ENCODE measurements at regions not wholly inside any gene's neighbourhood (a gene's known extent, or its start where the extent isn't known, plus 50 kb on each side); places are given as distances from the start of the nearest gene placed in this dataset.

- 83 to 88% methylated on average over 7 of the region's 7 CpGs for WGBS, 2 donors
These were observed 221.2 kb upstream of the ANKH start for GRCh38 chr5:15092801-15093200.

GRCh38 chr5:15085671-15086070, 214.1 kb upstream of the ANKH start:
- 84 to 85% methylated on average over 2 of the region's 2 CpGs for WGBS, 2 donors
- Histone ChIP-seq H3K4me3 (no peak overlapping the region), H3K4me1 (no peaks in the 10 kb centered on the region), H3K9me3 (no peaks in the 10 kb centered on the region), H3K27me3 (no peaks in the 10 kb centered on the region), H3K27ac (no peak overlapping the region), H3K36me3 (no peaks in the 10 kb centered on the region)
- intact Hi-C loops (cut with DNase I): no loop called here
- TF ChIP-seq EP300 (IDR thresholded peaks at IDR 0.05) (no peak), POLR2A (IDR thresholded peaks at IDR 0.05) (no peak), CTCF (IDR thresholded peaks at IDR 0.05) (no peak), POLR2AphosphoS5 (IDR thresholded peaks at IDR 0.05) (no peak)
- no peak for DNase-seq

More at GRCh38 chr5:15092801-15093200, 221.2 kb upstream of the ANKH start:
- H3K27ac ChIP-seq: no peak overlapping the region
- DNase-seq: no peak
- H3K27me3 ChIP-seq: no peaks in the 10 kb centered on the region
- TF ChIP-seq POLR2AphosphoS5 (IDR thresholded peaks at IDR 0.05): no peak
- TF ChIP-seq CTCF (IDR thresholded peaks at IDR 0.05): no peak
- no peak for TF ChIP-seq EP300 (IDR thresholded peaks at IDR 0.05)
- no peak for TF ChIP-seq POLR2A (IDR thresholded peaks at IDR 0.05)
- H3K4me3 ChIP-seq: no peak overlapping the region
- intact Hi-C loops (cut with DNase I): no loop called here
- H3K4me1 ChIP-seq: no peaks in the 10 kb centered on the region
- H3K9me3 ChIP-seq: peaks cover 0 to under 1% (median 0%) of the 10 kb centered on the region in 4 donors
- no peaks in the 10 kb centered on the region for H3K36me3 ChIP-seq

- no peak for TF ChIP-seq EP300 (IDR thresholded peaks at IDR 0.05)
- no peak for TF ChIP-seq POLR2AphosphoS5 (IDR thresholded peaks at IDR 0.05)
- no peak for TF ChIP-seq CTCF (IDR thresholded peaks at IDR 0.05)
- no peak for TF ChIP-seq POLR2A (IDR thresholded peaks at IDR 0.05)
- no peaks in the 10 kb centered on the region for H3K36me3 ChIP-seq
- H3K27me3 ChIP-seq: no peaks in the 10 kb centered on the region
- H3K4me3 ChIP-seq: no peak overlapping the region
- no peak overlapping the region for H3K27ac ChIP-seq
- H3K9me3 ChIP-seq: no peaks in the 10 kb centered on the region
- no peak for DNase-seq
- 62 to 72% methylated on average over 4 of the region's 4 CpGs for WGBS, 2 donors
- H3K4me1 ChIP-seq: peaks cover 0 to 6% (median 0%) of the 10 kb centered on the region in 4 donors
- intact Hi-C loops (cut with DNase I): no loop called here
These were observed 210.5 kb upstream of the ANKH start for GRCh38 chr5:15082096-15082495.

GRCh38 chr5:15080219-15080618, 208.6 kb upstream of the ANKH start:
- no peaks in the 10 kb centered on the region for H3K36me3 ChIP-seq
- no peak for DNase-seq
- H3K27me3 ChIP-seq: no peaks in the 10 kb centered on the region
- peaks cover 0 to 6% (median 0%) of the 10 kb centered on the region in 4 donors for H3K4me1 ChIP-seq
- no peaks in the 10 kb centered on the region for H3K9me3 ChIP-seq
- no peak overlapping the region for H3K4me3 ChIP-seq
- WGBS, 2 donors: 67 to 79% methylated on average over 1 of the region's 1 CpG
- H3K27ac ChIP-seq: no peak overlapping the region
- TF ChIP-seq POLR2A (IDR thresholded peaks at IDR 0.05): no peak
- no peak for TF ChIP-seq EP300 (IDR thresholded peaks at IDR 0.05)
- no peak for TF ChIP-seq CTCF (IDR thresholded peaks at IDR 0.05)
- TF ChIP-seq POLR2AphosphoS5 (IDR thresholded peaks at IDR 0.05): no peak
- intact Hi-C loops (cut with DNase I): no loop called here

- Histone ChIP-seq H3K36me3 (no peaks in the 10 kb centered on the region), H3K27ac (peak overlapping the region in 1 of 4 donors; percentile 16), H3K9me3 (no peaks in the 10 kb centered on the region), H3K4me3 (no peak overlapping the region), H3K4me1 (peaks cover 0 to 6% (median 0%) of the 10 kb centered on the region in 4 donors), H3K27me3 (no peaks in the 10 kb centered on the region)
- intact Hi-C loops (cut with DNase I): no loop called here
- 74 to 78% methylated on average over 3 of the region's 3 CpGs for WGBS, 2 donors
- no peak for DNase-seq
- TF ChIP-seq POLR2AphosphoS5 (IDR thresholded peaks at IDR 0.05): no peak
- TF ChIP-seq POLR2A (IDR thresholded peaks at IDR 0.05): no peak
- TF ChIP-seq CTCF (IDR thresholded peaks at IDR 0.05): no peak
- no peak for TF ChIP-seq EP300 (IDR thresholded peaks at IDR 0.05)
These were observed 208.0 kb upstream of the ANKH start for GRCh38 chr5:15079566-15079965.

All from sigmoid colon (tissue), 6 donors.